D721Med (cell line): ENCODE measurements at regions not wholly inside any gene's neighbourhood (a gene's known extent, or its start where the extent isn't known, plus 50 kb on each side); places are given as distances from the start of the nearest gene placed in this dataset.

Source experiments
- DNase-seq: peaks from one replicate; pipeline ENCODE4 v3.0.0; 2011; ENCODE audit warnings: low spot score; ENCODE audit not compliant: insufficient read length
- FAIRE-seq: peaks from 2 replicates; lab custom pipeline; 2011; peaks lifted over from hg19 to GRCh38; lab: Jason Lieb, UNC
- TF ChIP-seq, protein P1 (sequence below): IDR thresholded peaks from 2 replicates; pipeline ENCODE4 v1.5.1; 2012; ENCODE audit warnings: mild to moderate bottlenecking, control low read depth; ENCODE audit not compliant: insufficient read depth; ENCODE audit errors: missing control alignments

DNA sequence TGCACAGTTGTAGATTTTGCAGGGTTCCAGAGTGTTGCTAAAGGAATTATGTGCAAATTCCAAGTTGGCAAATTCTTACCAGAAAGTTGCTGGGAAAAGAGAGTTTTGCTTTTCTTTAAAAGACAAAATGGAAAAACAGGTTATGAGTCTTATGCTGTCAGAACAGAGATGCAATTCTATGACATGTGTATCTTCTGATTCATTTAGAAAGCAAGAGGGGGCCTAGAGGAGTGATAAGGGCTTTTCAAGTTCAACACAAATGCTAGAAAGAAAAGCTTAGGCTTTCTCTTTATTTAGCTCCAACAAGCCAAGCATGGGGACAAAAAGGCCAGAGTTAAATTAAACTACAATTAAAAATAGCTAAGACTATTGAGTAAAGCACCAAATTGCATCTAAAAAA, 72.4 kb upstream of the GATB start:
- DNase-seq (no peak), FAIRE-seq (no peak)
- TF ChIP-seq, protein P1, sequence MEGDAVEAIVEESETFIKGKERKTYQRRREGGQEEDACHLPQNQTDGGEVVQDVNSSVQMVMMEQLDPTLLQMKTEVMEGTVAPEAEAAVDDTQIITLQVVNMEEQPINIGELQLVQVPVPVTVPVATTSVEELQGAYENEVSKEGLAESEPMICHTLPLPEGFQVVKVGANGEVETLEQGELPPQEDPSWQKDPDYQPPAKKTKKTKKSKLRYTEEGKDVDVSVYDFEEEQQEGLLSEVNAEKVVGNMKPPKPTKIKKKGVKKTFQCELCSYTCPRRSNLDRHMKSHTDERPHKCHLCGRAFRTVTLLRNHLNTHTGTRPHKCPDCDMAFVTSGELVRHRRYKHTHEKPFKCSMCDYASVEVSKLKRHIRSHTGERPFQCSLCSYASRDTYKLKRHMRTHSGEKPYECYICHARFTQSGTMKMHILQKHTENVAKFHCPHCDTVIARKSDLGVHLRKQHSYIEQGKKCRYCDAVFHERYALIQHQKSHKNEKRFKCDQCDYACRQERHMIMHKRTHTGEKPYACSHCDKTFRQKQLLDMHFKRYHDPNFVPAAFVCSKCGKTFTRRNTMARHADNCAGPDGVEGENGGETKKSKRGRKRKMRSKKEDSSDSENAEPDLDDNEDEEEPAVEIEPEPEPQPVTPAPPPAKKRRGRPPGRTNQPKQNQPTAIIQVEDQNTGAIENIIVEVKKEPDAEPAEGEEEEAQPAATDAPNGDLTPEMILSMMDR = no peak

- TF ChIP-seq, protein P1 = no peak
- DNase-seq (no peak), FAIRE-seq (no peak)
These were observed 70.7 kb upstream of the GATB start for GRCh38 chr4:151831526-151831925.

DNA sequence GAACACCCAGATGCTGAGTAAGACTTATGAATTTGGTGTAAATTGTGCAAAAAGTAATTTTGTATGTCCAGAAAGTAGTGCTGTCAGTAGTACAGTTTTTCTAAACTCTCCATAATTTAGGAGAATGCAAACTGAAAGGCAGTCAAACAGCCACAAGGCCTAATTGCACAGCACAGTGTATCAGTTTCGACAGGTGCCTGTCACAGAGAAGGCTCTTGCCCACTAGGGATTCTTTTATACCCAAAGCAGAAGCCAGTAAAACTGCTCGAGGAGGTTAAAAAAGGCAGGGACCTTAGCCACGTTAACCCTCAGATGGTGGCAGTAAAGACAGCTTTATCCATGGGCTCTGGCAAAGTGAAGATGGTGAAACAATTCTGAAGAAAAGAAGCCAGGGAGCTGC, 69.4 kb upstream of the GATB start:
- TF ChIP-seq, protein P1 = no peak
- no peak for DNase-seq

GRCh38 chr4:151829309-151829708, 68.5 kb upstream of the GATB start:
- FAIRE-seq (no peak), DNase-seq (no peak)
- TF ChIP-seq, protein P1 = no peak

More for the DNA sequence above, 69.4 kb upstream of the GATB start:
- FAIRE-seq = no peak

DNA sequence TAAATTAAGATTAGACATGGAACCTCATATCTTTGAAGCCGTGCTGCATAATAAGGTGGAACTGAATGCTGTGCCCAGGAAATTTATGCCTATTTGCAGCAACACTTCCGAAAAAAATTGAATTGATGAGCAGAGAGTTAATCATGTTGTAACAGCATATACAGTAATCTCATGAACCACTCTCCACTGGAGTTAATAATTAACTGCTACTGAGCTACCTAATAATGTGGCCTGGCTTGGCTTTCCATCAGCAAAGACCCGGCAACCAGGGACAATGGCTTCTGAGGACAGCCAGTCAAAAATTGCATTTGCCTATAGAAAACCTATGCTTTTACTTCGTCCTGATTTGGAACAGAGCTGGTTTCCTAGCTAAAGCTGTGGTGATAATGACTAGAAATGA, 63.8 kb upstream of the GATB start:
- DNase-seq (no peak), FAIRE-seq (no peak)
- TF ChIP-seq, protein P1 = no peak

DNA sequence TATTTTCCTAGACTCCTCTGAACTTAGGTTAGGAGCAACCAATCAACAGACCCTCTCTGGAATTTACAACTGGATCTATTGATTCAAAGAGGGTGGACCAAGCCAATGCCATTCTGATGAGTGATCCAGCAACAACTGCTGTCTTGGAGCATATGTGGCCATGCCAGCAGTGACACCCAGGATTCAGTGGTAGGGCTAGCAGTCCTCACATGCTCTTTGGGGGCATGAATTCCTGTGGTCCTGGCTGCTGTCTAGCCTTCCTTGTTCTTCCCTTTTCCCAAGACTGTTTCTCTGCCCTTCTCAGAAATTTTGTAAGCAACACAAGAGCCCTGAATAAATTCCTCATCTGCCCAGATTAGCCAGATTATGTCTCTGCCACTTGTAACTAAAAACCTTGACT, 61.5 kb upstream of the GATB start:
- FAIRE-seq (no peak), DNase-seq (no peak)
- TF ChIP-seq, protein P1 = no peak

- no peak for FAIRE-seq
- TF ChIP-seq, protein P1 = no peak
- no peak for DNase-seq
These were observed 59.2 kb upstream of the GATB start for GRCh38 chr4:151820004-151820403.
